DMS153 treated with DMSO at 0.1 percent for 48 hours (cell line): ENCODE measurements at regions not wholly inside any gene's neighbourhood (a gene's known extent, or its start where the extent isn't known, plus 50 kb on each side); places are given as distances from the start of the nearest gene placed in this dataset.
"Not testable (repeated sequence)": the region's sequence is repeated elsewhere in the genome, so short reads cannot be mapped to it uniquely, and the experiment has no call there.

Experiments used
- DNase-seq: peaks from one replicate; lab custom pipeline; 2025; ENCODE audit not compliant: unreplicated experiment; lab: John Stamatoyannopoulos, UW

DNA sequence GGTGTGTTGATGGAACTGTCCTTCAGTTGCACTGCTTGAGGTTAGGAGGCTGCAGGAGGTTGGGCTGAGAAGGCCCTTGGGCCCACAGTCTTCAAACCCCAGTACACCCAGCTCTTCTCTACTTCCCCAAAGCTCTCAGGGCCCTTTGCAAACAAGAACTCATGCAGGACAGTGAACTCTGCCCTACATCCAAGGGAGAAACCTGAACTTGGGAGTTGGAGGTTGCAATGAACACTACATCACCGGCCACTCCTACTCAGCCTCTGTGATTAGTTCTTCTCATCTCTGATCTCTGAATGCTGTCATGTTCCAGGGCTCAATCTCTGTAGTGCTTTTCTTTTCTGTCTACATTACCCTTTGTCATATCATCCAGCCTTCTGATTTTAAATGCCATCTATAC is 148.5 kb upstream of the PDE7B start:
- DNase-seq, result no peak

DNA sequence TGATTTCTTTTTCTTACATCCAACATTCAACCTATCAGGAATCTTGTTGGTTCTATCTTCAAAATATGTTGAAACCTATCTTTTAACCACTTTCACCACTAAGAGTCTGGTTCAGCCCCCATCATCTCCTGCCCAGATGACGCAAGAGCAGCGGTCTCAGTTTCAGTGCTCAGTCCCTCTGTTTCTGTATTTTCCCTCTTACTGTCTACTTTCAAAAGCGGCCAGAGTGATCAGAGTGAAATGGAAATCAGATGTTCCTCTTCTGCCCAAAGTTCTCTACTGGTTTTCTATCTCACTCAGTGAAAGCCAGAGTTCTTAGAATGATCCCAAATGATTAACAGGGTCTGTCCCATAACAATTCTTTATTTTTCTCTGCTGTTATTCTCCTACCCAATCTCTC is 147.9 kb upstream of the PDE7B start:
- DNase-seq, result no peak

DNA sequence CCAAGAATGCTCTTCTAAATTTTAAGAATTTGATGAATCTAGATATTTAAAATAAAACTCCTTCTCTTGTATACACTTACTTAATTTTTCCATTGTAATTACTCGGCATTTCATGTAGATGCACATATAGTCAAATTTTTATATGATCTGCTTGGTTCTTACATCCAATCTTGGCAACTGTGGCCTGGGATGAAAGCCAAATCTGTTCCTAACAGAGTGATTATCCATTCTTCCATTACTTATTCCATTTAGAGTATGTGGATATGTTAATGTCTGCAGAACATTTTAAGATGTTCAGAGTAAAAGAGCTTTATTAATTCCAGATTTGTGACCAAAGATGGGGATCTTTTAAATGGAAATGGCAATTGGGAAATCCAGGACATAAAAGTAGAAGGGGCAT is 144.1 kb upstream of the PDE7B start:
- DNase-seq, result no peak

DNA sequence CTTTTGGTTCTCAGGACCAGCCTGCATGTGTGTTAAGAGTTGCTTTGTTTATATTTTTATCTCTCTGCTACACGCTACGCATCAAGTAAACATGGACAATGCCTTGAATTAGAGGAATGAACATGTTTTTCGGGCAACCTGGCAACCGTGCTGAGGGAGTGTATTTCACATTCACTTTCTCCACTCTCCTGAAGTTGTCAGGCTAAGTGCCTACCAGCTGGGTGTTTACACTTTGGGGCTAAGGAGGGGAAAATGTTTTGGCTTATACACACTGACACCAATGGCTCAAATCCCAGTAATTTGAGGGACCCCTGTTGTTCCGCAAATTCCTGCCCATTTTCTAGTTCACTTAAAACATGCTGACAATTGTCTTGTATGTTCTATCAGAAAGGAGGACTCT is 141.5 kb upstream of the PDE7B start:
- DNase-seq, result no peak

DNA sequence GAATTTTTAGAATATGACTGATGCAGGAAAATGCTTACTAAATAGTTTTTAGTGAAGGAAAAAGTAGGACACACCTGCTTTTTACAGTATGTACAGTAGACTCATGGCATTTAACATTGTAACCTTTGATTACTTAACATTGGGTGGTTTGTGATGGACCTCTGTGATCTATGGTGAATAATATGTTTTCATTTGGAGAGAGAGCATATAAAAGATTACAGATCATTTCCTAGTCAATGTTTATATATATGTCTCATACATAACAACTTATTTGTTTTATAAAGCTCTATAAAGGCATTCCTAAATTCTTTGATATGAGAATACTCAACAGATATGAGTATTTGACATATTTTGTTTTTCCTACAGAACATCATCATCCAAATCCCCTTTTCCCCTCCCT is 129.3 kb upstream of the PDE7B start:
- DNase-seq, result no peak

GRCh38 chr6:135722679-135723078 is 128.8 kb upstream of the PDE7B start:
- no peak for DNase-seq

DNA sequence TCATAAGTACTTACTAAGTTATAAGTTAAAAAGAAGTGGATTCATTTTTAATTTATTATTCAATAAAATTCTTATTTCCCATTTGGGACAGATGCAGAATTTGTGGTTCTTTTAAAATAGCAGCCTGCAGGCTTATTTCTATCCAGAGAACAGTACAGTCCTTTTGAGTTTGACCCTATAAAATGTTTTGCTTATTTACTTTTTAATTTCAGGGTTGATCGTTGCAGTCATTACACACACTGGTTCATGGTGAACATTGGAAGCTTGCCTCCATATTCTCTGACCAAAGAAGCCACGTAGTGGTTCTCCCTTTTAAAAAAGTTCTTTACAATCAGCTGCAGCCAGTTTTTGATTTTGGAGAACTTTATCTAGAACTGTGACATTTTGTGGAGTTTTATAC is 122.9 kb upstream of the PDE7B start:
- no peak for DNase-seq

DNA sequence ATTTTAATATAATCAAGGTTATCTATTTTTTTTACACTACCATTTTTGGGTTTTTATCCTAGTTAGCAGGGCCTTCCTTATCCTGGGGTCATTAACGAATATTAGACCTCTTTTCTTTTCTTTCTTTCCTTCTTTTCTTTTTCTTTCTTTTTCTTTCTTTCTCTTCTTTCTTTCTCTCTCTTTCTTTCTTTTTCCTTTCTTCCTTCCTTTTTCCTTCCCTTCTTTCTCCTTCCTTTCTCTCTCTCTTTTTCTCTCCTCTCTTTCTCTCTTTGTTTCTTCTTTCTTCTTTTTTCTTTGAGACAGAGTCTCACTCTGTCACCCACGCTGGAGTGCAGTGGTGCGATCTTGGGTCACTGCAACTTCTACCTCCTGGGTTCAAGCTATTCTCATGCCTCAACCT is 120.4 kb upstream of the PDE7B start:
- DNase-seq, result no peak

- not testable (repeated sequence) for DNase-seq
Measured at GRCh38 chr6:135736351-135736750, 115.2 kb upstream of the PDE7B start.

DNA sequence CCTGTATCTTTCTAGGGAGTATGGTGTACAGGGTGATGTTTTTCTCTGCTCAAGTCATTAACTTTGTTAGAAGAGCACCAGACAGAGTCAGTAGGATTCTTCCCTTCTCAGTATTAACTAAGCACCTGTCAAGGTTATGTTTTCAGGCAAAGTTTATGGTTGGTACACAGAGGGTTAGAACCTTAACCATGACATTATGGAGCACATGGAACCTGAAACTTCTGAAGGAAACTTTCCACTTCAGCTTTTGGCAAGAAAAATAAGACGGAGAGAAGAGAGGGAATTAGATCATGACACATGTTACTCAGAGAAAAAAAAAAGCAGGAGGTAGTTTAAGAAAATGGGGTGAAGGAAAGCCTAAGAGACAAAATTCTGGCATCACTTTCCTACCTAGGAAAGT is 112.9 kb upstream of the PDE7B start:
- DNase-seq, result no peak

- DNase-seq, result no peak
Measured at GRCh38 chr6:135739288-135739687, 112.2 kb upstream of the PDE7B start.

- no peak for DNase-seq
Measured at GRCh38 chr6:135740580-135740979, 110.9 kb upstream of the PDE7B start.

DNA sequence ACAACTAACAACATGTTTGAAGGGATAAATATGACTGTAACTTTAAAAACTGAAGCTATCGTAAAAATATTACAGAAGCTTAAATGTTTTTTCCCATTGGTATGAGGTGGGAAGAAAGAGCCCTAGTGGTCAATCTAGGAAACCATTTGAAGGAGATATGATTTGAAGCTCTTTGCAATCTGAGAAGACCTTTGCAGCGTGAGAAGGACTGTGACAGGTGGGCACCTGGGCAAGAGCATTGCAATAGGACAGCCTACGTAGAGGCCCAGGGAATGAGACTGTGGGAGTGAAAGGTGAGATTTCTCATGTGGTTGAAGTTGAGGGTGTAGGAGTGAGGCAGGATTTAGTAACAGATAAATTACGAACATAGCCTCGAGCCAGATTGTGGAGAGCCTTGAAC is 108.0 kb upstream of the PDE7B start:
- no peak for DNase-seq

DNA sequence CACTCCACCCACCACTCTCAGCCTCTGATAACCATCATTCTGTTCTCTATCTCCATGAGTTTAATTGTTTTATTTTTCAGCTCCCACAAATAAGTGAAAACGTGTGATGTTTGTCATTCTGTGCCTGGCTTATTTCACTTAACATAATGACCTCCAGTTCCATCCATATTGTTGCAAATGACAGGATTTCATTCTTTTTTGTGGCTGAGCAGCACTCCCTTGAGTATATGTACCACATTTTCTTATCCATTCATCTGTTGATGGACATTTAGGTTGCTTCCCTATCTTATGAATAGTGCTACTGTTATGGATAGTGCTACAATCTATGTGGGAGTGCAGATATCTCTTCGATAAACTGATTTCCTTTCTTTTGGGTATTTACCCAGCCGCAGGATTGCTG is 103.3 kb upstream of the PDE7B start:
- no peak for DNase-seq

- DNase-seq, result no peak
Measured at GRCh38 chr6:135750081-135750480, 101.4 kb upstream of the PDE7B start.

DNA sequence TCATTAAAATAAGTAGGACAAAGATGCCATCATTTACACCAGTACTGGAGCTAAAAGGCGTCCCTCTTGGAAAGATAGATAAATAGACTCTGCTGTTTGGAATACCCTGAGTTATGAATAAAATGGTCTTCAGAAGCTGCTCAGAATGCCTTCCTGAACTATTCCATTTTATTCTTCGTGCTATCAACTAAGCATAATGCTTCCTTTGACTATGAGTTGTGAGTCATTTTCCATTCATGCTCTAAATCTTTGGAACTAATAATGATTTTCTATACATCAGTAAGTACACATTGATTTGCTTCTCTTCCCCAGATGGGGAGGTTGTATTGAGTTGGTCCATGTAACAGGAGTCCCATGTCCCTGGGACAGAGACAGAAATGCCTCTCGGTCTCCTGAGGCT is 98.3 kb upstream of the PDE7B start:
- no peak for DNase-seq

- DNase-seq, result no peak
Measured at GRCh38 chr6:135759831-135760230, 91.7 kb upstream of the PDE7B start.

GRCh38 chr6:135774006-135774405 is 77.5 kb upstream of the PDE7B start:
- DNase-seq, result no peak

GRCh38 chr6:135779213-135779612 is 72.3 kb upstream of the PDE7B start:
- DNase-seq, result no peak

- no peak for DNase-seq
Measured at GRCh38 chr6:135780326-135780725, 71.2 kb upstream of the PDE7B start.

DNA sequence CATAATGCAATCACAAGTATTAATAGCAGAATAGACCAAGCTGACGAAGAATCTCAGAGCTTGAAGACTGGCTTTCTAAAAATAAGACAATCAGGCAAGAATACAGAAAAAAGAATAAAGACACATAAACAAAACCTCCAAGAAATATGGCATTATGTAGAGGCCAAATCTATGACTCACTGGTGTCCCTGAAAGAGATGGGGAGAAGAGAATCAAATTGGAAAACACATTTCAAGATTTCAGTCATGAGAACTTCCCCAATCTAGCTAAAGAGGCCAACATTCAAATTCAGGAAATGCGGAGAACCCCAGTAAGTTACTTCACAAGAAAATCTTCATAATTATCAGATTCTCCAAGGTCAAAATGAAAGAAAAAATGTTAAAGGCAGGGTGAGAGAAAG is 69.0 kb upstream of the PDE7B start:
- DNase-seq, result no peak

GRCh38 chr6:135784507-135784906 is 67.0 kb upstream of the PDE7B start:
- no peak for DNase-seq

DNA sequence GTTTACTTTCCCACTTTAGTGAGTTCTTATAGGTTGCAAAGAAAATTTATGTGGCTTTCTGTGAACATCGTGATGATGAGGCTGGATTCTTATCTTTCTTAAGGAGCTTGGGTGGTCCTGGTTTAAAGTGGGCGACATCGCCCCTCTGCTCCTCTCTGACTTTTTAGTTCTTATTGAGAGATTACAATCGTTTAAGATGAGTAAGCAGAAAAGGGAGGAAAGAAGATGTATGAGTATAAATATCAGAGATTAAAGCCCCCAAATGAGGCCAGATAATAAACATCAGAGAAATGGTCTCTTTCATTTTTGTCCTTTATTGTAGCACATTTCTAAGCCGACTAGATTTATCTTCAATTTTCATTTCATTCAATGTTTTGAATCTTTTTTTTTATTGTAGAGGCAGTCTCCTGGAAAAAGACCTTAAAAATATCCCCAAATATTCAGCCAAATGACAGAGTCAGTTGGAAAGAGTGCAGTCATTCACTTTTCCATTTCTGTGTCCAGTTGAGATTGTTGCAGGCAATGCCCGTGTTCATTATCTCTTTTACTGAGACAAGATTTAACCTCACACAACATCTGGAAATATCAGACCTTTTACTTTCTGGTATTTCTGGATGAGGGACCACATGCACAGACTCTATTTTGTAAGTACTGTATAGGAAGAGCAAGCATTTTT is 62.0 kb upstream of the PDE7B start:
- DNase-seq, result no peak

- DNase-seq, result no peak
Measured at GRCh38 chr6:135791441-135791840, 60.1 kb upstream of the PDE7B start.
